ENCODE measurements at regions not wholly inside any gene's neighbourhood (a gene's known extent, or its start where the extent isn't known, plus 50 kb on each side); places are given as distances from the start of the nearest gene placed in this dataset.
"Not testable (repeated sequence)": the region's sequence is repeated elsewhere in the genome, so short reads cannot be mapped to it uniquely, and the experiment has no call there.

- ATAC-seq (replicated peaks in 1 of 2) (no peak), DNase-seq (no peak)
- H3K36me3 Mint-ChIP-seq (ENCODE audit: insufficient read depth in 2 of 2) = no peaks in the 10 kb centered on the region
- H3K27me3 Mint-ChIP-seq (ENCODE audit: low read depth) = no peaks in the 10 kb centered on the region
- H3K4me1 Mint-ChIP-seq (ENCODE audit: low read depth) = peaks cover 6% of the 10 kb centered on the region
- no peak overlapping the region for H3K27ac Mint-ChIP-seq
- H3K4me3 Mint-ChIP-seq = no peak overlapping the region
- no peaks in the 10 kb centered on the region for H3K9me3 Mint-ChIP-seq
Measured at GRCh38 chrX:42832764-42833549, 55.0 kb upstream of the PPP1R2C start.

GRCh38 chrX:42833550-42833940, 55.6 kb upstream of the PPP1R2C start:
- DNase-seq; H3K36me3 Mint-ChIP-seq (ENCODE audit: insufficient read depth in 2 of 2); H3K4me1 Mint-ChIP-seq (ENCODE audit: low read depth); H3K4me3 Mint-ChIP-seq; H3K27ac Mint-ChIP-seq; ATAC-seq (replicated peaks in 1 of 2); H3K9me3 Mint-ChIP-seq; H3K27me3 Mint-ChIP-seq (ENCODE audit: low read depth): not testable (repeated sequence)

GRCh38 chrX:42837101-42837726, 59.3 kb upstream of the PPP1R2C start:
- DNase-seq = no peak
- Mint-ChIP-seq H3K4me3 (no peak overlapping the region), H3K9me3 (peaks cover 2 to 3% of the 10 kb centered on the region in 2 donors), H3K4me1 (ENCODE audit: low read depth) (peaks cover 6% of the 10 kb centered on the region), H3K27ac (no peak overlapping the region), H3K27me3 (ENCODE audit: low read depth) (no peaks in the 10 kb centered on the region), H3K36me3 (ENCODE audit: insufficient read depth in 2 of 2) (no peaks in the 10 kb centered on the region)
- ATAC-seq (replicated peaks in 1 of 2) = no peak

DNA sequence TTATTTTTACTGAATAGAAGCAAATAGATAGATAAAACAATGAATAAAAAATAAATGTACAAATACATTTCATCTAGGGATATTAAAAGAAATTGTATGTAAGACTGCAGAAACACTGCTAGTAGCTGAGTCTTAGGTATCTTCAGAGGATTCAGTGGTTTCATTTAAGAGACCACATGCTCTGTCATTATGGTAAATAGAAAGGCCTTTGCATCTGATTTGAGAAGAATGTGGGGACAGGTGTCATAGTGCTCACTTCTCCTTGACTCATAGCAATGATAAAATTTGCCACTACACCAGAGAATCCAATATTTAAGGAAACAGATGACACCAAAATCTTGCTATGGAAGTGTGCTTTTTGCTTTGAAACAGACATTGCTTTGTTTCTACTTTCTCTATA, 59.8 kb upstream of the PPP1R2C start:
- peaks cover 2 to 3% of the 10 kb centered on the region in 2 donors for H3K9me3 Mint-ChIP-seq
- H3K27me3 Mint-ChIP-seq (ENCODE audit: low read depth) = no peaks in the 10 kb centered on the region
- ATAC-seq (replicated peaks in 1 of 2) (peak; percentile 55 to 74), DNase-seq (no peak)
- H3K4me1 Mint-ChIP-seq (ENCODE audit: low read depth) = peaks cover 6% of the 10 kb centered on the region
- no peak overlapping the region for H3K27ac Mint-ChIP-seq
- no peaks in the 10 kb centered on the region for H3K36me3 Mint-ChIP-seq (ENCODE audit: insufficient read depth in 2 of 2)
- no peak overlapping the region for H3K4me3 Mint-ChIP-seq

- Mint-ChIP-seq H3K27me3 (ENCODE audit: low read depth) (no peaks in the 10 kb centered on the region), H3K27ac (no peak overlapping the region), H3K9me3 (peaks cover 2 to 3% of the 10 kb centered on the region in 2 donors), H3K36me3 (ENCODE audit: insufficient read depth in 2 of 2) (no peaks in the 10 kb centered on the region), H3K4me3 (no peak overlapping the region), H3K4me1 (ENCODE audit: low read depth) (peaks cover 6% of the 10 kb centered on the region)
- DNase-seq (no peak), ATAC-seq (replicated peaks in 1 of 2) (no peak)
Measured at GRCh38 chrX:42839632-42840031, 61.7 kb upstream of the PPP1R2C start.

DNA sequence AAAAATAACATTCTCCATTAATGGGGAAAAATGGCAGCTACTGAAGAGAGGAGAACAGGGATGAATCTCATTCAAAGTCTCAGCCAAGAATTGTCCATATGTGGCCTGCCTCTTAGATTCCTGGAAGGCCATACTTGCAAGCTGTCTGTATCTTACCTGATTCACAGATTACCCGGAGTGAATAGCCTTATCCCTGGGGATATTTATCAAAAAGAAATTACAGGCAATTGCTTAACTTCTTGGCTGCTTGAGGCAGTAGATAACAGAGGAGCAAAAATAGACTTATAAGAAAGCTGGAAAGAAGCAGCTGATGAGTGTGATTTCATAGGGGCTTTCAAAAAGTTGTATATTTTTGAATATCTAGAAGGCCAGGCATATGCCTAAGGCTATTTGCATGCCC, 68.8 kb upstream of the PPP1R2C start:
- peaks cover 4 to 8% of the 10 kb centered on the region in 2 donors for H3K36me3 Mint-ChIP-seq (ENCODE audit: insufficient read depth in 2 of 2)

DNA sequence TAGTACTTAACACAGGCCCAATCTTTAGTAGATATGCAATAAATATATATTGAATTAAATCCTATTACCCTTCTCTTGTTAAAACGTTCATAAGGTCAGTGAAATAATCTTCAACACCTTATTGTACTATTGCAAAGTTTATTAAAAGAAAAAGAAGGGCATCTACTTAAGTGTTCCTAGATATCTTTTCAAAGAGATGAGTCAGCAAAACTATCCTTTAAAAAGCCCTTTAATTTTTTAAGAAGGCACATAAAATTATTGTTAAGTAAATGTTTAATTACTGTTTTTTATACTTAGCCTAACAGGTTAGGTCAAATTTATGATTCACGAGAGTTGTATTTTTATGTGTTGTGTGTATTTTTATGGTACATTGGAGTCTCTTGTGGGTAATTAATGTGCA, 77.3 kb upstream of the PPP1R2C start:
- peaks cover 0 to 2% of the 10 kb centered on the region in 2 donors for H3K9me3 Mint-ChIP-seq
- no peak overlapping the region for H3K4me3 Mint-ChIP-seq
- no peaks in the 10 kb centered on the region for H3K36me3 Mint-ChIP-seq (ENCODE audit: insufficient read depth in 2 of 2)
- H3K27ac Mint-ChIP-seq = no peak overlapping the region
- H3K27me3 Mint-ChIP-seq (ENCODE audit: low read depth) = no peaks in the 10 kb centered on the region
- ATAC-seq (replicated peaks in 1 of 2) (no peak), DNase-seq (no peak)
- no peaks in the 10 kb centered on the region for H3K4me1 Mint-ChIP-seq (ENCODE audit: low read depth)

More for the DNA sequence above, 68.8 kb upstream of the PPP1R2C start:
- Mint-ChIP-seq H3K27ac (no peak overlapping the region), H3K9me3 (peaks cover 0 to 8% of the 10 kb centered on the region in 2 donors), H3K4me3 (no peak overlapping the region), H3K27me3 (ENCODE audit: low read depth) (peaks cover 6% of the 10 kb centered on the region), H3K4me1 (ENCODE audit: low read depth) (no peaks in the 10 kb centered on the region)
- no peak for DNase-seq
- ATAC-seq (replicated peaks in 1 of 2) = no peak

- H3K4me3 Mint-ChIP-seq = no peak overlapping the region
- no peak overlapping the region for H3K27ac Mint-ChIP-seq
- H3K4me1 Mint-ChIP-seq (ENCODE audit: low read depth) = no peaks in the 10 kb centered on the region
- H3K9me3 Mint-ChIP-seq = peaks cover 0 to 2% of the 10 kb centered on the region in 2 donors
- no peaks in the 10 kb centered on the region for H3K27me3 Mint-ChIP-seq (ENCODE audit: low read depth)
- no peak for ATAC-seq (replicated peaks in 1 of 2)
- H3K36me3 Mint-ChIP-seq (ENCODE audit: insufficient read depth in 2 of 2) = no peaks in the 10 kb centered on the region
- DNase-seq = no peak
Measured at GRCh38 chrX:42857766-42858165, 79.8 kb upstream of the PPP1R2C start.

DNA sequence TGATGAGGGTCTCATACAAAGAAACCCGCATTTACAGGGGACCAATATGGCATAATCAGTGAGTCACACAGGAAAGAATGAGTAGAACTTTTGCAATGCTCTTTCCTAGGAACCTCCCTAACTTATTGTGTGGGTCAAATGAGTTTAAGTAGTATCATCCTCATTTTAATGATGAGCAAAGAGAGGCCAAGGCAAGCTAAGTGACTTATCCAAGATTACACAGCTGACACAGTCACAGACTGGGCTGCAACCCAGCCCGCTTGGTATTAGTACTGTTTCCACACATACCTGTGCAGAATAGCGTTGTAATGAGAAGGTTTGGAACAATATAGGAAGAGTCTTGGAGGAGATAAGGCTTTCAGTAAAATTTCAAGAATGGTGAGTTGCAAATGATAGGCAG, 91.0 kb upstream of the PPP1R2C start:
- Mint-ChIP-seq H3K4me3 (no peak overlapping the region), H3K4me1 (ENCODE audit: low read depth) (peaks cover 5% of the 10 kb centered on the region), H3K27ac (no peak overlapping the region), H3K9me3 (no peaks in the 10 kb centered on the region), H3K36me3 (ENCODE audit: insufficient read depth in 2 of 2) (no peaks in the 10 kb centered on the region), H3K27me3 (ENCODE audit: low read depth) (no peaks in the 10 kb centered on the region)
- no peak for ATAC-seq (replicated peaks in 1 of 2)
- no peak for DNase-seq

DNA sequence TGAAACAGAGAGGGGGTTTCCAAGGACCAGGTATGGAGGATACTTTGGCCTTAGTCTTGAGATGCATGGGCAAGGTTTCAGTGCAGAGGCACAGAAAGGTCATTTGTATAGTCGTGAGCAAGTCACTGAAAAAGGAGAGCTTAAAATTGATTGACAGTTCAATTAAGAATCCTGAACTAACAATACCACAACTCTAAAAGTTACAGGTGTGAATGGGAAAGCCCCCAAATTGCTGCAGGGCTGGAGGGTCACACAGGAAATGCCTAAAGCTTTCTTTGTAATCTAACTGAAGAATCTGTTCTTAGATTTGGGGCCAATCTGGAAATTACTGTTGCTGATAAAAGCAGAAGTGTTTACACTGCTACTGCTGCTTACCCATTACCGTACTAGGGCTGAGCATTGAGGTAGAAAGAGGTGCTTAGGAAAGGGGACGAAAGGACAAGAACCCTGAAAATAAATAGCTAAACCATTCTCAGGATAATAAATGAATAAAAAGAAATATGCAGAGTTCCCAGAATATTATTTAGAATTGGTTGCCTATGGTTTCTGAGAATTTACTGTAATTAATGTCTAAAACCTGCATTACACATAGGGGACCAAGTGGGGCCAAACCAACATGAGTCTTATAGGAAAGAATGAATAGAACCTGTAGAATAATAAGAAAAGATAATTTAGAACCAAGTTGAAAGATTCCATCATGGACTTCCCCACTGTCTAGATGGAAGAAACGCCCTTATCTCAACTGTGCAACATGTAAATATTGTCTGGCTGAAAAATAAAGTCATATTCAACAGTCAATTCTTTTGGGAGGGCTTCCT, 91.9 kb upstream of the PPP1R2C start:
- ATAC-seq (replicated peaks in 1 of 2) (peak in 1 of 2 donors; percentile 24), DNase-seq (no peak)
- no peaks in the 10 kb centered on the region for H3K27me3 Mint-ChIP-seq (ENCODE audit: low read depth)
- no peak overlapping the region for H3K27ac Mint-ChIP-seq
- H3K4me3 Mint-ChIP-seq = no peak overlapping the region
- no peaks in the 10 kb centered on the region for H3K9me3 Mint-ChIP-seq
- no peaks in the 10 kb centered on the region for H3K36me3 Mint-ChIP-seq (ENCODE audit: insufficient read depth in 2 of 2)
- peaks cover 5% of the 10 kb centered on the region for H3K4me1 Mint-ChIP-seq (ENCODE audit: low read depth)

DNA sequence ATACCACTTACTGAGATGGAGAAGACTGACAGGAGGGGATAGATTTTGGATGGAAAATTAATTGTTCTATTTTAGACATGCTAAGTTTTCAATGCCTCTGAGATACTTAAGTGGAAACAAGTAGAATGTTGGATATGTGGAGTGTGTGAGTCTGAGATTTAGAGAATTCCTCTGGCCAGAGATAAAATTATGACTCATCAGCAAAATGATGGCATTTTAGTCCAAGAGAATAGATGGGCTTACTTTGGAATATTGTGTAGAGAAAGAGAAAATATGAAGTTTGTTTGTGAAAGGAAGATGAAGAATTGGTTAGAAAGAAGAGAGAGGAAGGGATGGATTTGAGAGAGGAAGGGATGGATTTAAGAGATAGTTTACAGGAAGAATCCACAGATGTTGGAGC, 108.6 kb upstream of the PPP1R2C start:
- DNase-seq (no peak), ATAC-seq (replicated peaks in 1 of 2) (no peak)
- Mint-ChIP-seq H3K4me1 (ENCODE audit: low read depth) (no peaks in the 10 kb centered on the region), H3K27me3 (ENCODE audit: low read depth) (peaks cover 5% of the 10 kb centered on the region), H3K4me3 (no peak overlapping the region), H3K27ac (no peak overlapping the region), H3K36me3 (ENCODE audit: insufficient read depth in 2 of 2) (peaks cover 3 to 6% of the 10 kb centered on the region in 2 donors), H3K9me3 (peaks cover 4 to 6% of the 10 kb centered on the region in 2 donors)

- no peak for DNase-seq
- no peaks in the 10 kb centered on the region for H3K4me1 Mint-ChIP-seq (ENCODE audit: low read depth)
- ATAC-seq (replicated peaks in 1 of 2) = no peak
- no peak overlapping the region for H3K4me3 Mint-ChIP-seq
- H3K9me3 Mint-ChIP-seq = no peaks in the 10 kb centered on the region
- H3K36me3 Mint-ChIP-seq (ENCODE audit: insufficient read depth in 2 of 2) = peaks cover 2 to 3% of the 10 kb centered on the region in 2 donors
- H3K27ac Mint-ChIP-seq = no peak overlapping the region
- peaks cover 6% of the 10 kb centered on the region for H3K27me3 Mint-ChIP-seq (ENCODE audit: low read depth)
Measured at GRCh38 chrX:42900947-42901346, 123.0 kb upstream of the PPP1R2C start.

DNA sequence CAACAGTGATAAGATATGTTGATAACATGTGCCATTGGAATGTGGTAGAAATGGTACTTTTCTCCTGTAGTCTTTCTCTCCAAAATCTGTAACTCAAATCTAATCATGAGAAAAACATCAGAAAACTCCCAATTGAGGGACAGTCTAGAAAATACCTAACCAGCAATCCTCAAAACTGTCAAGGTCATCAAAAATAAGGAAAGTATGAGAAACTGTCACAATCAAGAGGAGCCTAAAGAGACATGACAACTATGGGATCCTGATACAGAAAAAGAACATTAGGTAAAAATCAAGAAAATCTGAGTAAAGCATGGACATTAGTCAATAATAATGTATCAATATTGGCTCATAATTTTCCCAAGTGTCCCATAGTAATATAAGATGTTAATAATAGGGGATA, 124.5 kb upstream of the PPP1R2C start:
- Mint-ChIP-seq H3K36me3 (ENCODE audit: insufficient read depth in 2 of 2) (peaks cover 2 to 3% of the 10 kb centered on the region in 2 donors), H3K27me3 (ENCODE audit: low read depth) (peaks cover 6% of the 10 kb centered on the region), H3K27ac (no peak overlapping the region), H3K4me3 (no peak overlapping the region), H3K9me3 (peaks cover 0 to 5% of the 10 kb centered on the region in 2 donors), H3K4me1 (ENCODE audit: low read depth) (no peaks in the 10 kb centered on the region)
- ATAC-seq (replicated peaks in 1 of 2) (no peak), DNase-seq (no peak)

Data from activated T-cell treated with anti-CD3 and anti-CD28 coated beads, Interleukin-2, amount 50 U/mL, for 72 hours (primary cell).